ENCODE measurements at regions not wholly inside any gene's neighbourhood (a gene's known extent, or its start where the extent isn't known, plus 50 kb on each side); places are given as distances from the start of the nearest gene placed in this dataset.

- Histone ChIP-seq H3K36me3 (ENCODE audit: control insufficient read depth in 2 of 3, insufficient read depth in 3 of 3, low read length in 3 of 3) (no peaks in the 10 kb centered on the region), H3K27me3 (ENCODE audit: control insufficient read depth in 2 of 2, insufficient read depth in 2 of 2, low read length in 2 of 2) (no peaks in the 10 kb centered on the region), H3K9me3 (ENCODE audit: control insufficient read depth in 2 of 3, low read length in 3 of 3) (peaks cover 0 to 9% (median 6%) of the 10 kb centered on the region in 3 experiments), H3K27ac (ENCODE audit: low read depth, low read length) (no peak overlapping the region), H3K4me1 (ENCODE audit: control insufficient read depth in 2 of 2, insufficient read depth in 2 of 2, low read length in 2 of 2) (no peaks in the 10 kb centered on the region), H3K4me3 (ENCODE audit: low read length) (no peak overlapping the region)
- Mint-ChIP-seq H3K27me3 (peaks cover 0 to 13% (median 0%) of the 10 kb centered on the region in 5 donors), H3K4me3 (no peak overlapping the region), H3K36me3 (peaks cover 0 to 10% (median 5%) of the 10 kb centered on the region in 5 donors), H3K27ac (no peak overlapping the region), H3K9me3 (peaks cover 0 to 24% (median 17%) of the 10 kb centered on the region in 11 donors), H3K4me1 (no peaks in the 10 kb centered on the region)
- ChIA-PET POLR2A (no interaction called here), CTCF (no interaction called here)
- DNase-seq = no peak
- intact Hi-C loops (cut with micrococcal nuclease) = no loop called here
- ATAC-seq = no peak
Measured at GRCh38 chr14:61113561-61114225, 132.6 kb downstream of the SLC38A6 start.

DNA sequence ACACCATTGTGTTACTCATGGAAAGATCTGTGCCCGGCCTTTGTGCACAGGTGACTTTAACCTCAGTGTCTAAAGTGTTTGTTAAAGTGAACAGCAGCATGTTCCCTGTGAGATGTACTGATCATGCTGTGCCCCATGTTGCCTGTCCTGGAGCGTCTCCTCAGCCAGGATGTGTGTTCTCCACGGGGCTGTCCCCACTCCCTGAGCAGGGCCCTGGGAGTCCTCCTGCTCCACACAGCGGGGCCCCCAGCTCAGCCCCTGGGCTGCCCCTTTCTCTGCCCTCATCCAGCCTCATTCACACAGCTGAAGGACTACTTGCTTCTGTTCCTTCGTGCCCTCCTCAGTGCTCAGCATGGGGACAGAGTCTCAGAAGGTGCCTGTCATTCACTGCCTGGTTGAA lies 131.5 kb downstream of the SLC38A6 start:
- Histone ChIP-seq H3K4me3 (ENCODE audit: low read length) (no peak overlapping the region), H3K36me3 (ENCODE audit: control insufficient read depth in 2 of 3, insufficient read depth in 3 of 3, low read length in 3 of 3) (no peaks in the 10 kb centered on the region), H3K27me3 (ENCODE audit: control insufficient read depth in 2 of 2, insufficient read depth in 2 of 2, low read length in 2 of 2) (no peaks in the 10 kb centered on the region), H3K4me1 (ENCODE audit: control insufficient read depth in 2 of 2, insufficient read depth in 2 of 2, low read length in 2 of 2) (no peaks in the 10 kb centered on the region), H3K9me3 (ENCODE audit: control insufficient read depth in 2 of 3, low read length in 3 of 3) (peaks cover 0 to 9% (median 6%) of the 10 kb centered on the region in 3 experiments), H3K27ac (ENCODE audit: low read depth, low read length) (no peak overlapping the region)
- H3K4me1 Mint-ChIP-seq = no peaks in the 10 kb centered on the region
- intact Hi-C loops (cut with micrococcal nuclease) = no loop called here
- DNase-seq (no peak), ATAC-seq (no peak)
- ChIA-PET POLR2A (no interaction called here), CTCF (no interaction called here)
- peaks cover 0 to 24% (median 17%) of the 10 kb centered on the region in 11 donors for H3K9me3 Mint-ChIP-seq
- peaks cover 0 to 13% (median 0%) of the 10 kb centered on the region in 5 donors for H3K27me3 Mint-ChIP-seq
- peaks cover 0 to 14% (median 8%) of the 10 kb centered on the region in 5 donors for H3K36me3 Mint-ChIP-seq
- no peak overlapping the region for H3K27ac Mint-ChIP-seq
- H3K4me3 Mint-ChIP-seq = no peak overlapping the region

GRCh38 chr14:61111731-61112130 lies 130.7 kb downstream of the SLC38A6 start:
- ChIA-PET POLR2A (no interaction called here), CTCF (no interaction called here)
- intact Hi-C loops (cut with micrococcal nuclease) = no loop called here
- Mint-ChIP-seq H3K27me3 (peaks cover 0 to 13% (median 0%) of the 10 kb centered on the region in 5 donors), H3K9me3 (peaks cover 0 to 24% (median 17%) of the 10 kb centered on the region in 11 donors), H3K36me3 (peaks cover 0 to 14% (median 8%) of the 10 kb centered on the region in 5 donors), H3K4me1 (no peaks in the 10 kb centered on the region), H3K27ac (no peak overlapping the region), H3K4me3 (no peak overlapping the region)
- ATAC-seq (no peak), DNase-seq (no peak)
- no peaks in the 10 kb centered on the region for H3K27me3 ChIP-seq (ENCODE audit: control insufficient read depth in 2 of 2, insufficient read depth in 2 of 2, low read length in 2 of 2)
- H3K27ac ChIP-seq (ENCODE audit: low read depth, low read length) = no peak overlapping the region
- no peak overlapping the region for H3K4me3 ChIP-seq (ENCODE audit: low read length)
- H3K9me3 ChIP-seq (ENCODE audit: control insufficient read depth in 2 of 3, low read length in 3 of 3) = peaks cover 0 to 9% (median 6%) of the 10 kb centered on the region in 3 experiments
- no peaks in the 10 kb centered on the region for H3K4me1 ChIP-seq (ENCODE audit: control insufficient read depth in 2 of 2, insufficient read depth in 2 of 2, low read length in 2 of 2)
- no peaks in the 10 kb centered on the region for H3K36me3 ChIP-seq (ENCODE audit: control insufficient read depth in 2 of 3, insufficient read depth in 3 of 3, low read length in 3 of 3)

GRCh38 chr14:61111209-61111665 lies 130.2 kb downstream of the SLC38A6 start:
- intact Hi-C loops (cut with micrococcal nuclease) = no loop called here
- POLR2A ChIA-PET = no interaction called here
- no peak overlapping the region for H3K27ac Mint-ChIP-seq

GRCh38 chr14:61110316-61111082 lies 129.5 kb downstream of the SLC38A6 start:
- intact Hi-C loops (cut with micrococcal nuclease) = no loop called here
- Histone ChIP-seq H3K27me3 (ENCODE audit: control insufficient read depth in 2 of 2, insufficient read depth in 2 of 2, low read length in 2 of 2) (no peaks in the 10 kb centered on the region), H3K4me3 (ENCODE audit: low read length) (no peak overlapping the region), H3K9me3 (ENCODE audit: control insufficient read depth in 2 of 3, low read length in 3 of 3) (peaks cover 0 to 9% (median 6%) of the 10 kb centered on the region in 3 experiments), H3K4me1 (ENCODE audit: control insufficient read depth in 2 of 2, insufficient read depth in 2 of 2, low read length in 2 of 2) (no peaks in the 10 kb centered on the region), H3K27ac (ENCODE audit: low read depth, low read length) (no peak overlapping the region), H3K36me3 (ENCODE audit: control insufficient read depth in 2 of 3, insufficient read depth in 3 of 3, low read length in 3 of 3) (no peaks in the 10 kb centered on the region)
- Mint-ChIP-seq H3K4me3 (no peak overlapping the region), H3K27me3 (peaks cover 0 to 13% (median 0%) of the 10 kb centered on the region in 5 donors), H3K9me3 (peaks cover 0 to 23% (median 16%) of the 10 kb centered on the region in 11 donors), H3K36me3 (peaks cover 0 to 14% (median 8%) of the 10 kb centered on the region in 5 donors), H3K27ac (peak overlapping the region in 1 of 9 donors; percentile 17), H3K4me1 (peaks cover 0 to 2% (median 0%) of the 10 kb centered on the region in 7 donors)
- DNase-seq (no peak), ATAC-seq (no peak)
- POLR2A ChIA-PET = no interaction called here
- CTCF ChIA-PET = no interaction called here

More at GRCh38 chr14:61111209-61111665, 130.2 kb downstream of the SLC38A6 start:
- no peak for ATAC-seq
- Mint-ChIP-seq H3K4me1 (no peaks in the 10 kb centered on the region), H3K36me3 (peaks cover 0 to 14% (median 8%) of the 10 kb centered on the region in 5 donors), H3K4me3 (no peak overlapping the region), H3K9me3 (peaks cover 0 to 23% (median 17%) of the 10 kb centered on the region in 11 donors), H3K27me3 (peaks cover 0 to 13% (median 0%) of the 10 kb centered on the region in 5 donors)
- no peaks in the 10 kb centered on the region for H3K36me3 ChIP-seq (ENCODE audit: control insufficient read depth in 2 of 3, insufficient read depth in 3 of 3, low read length in 3 of 3)
- no peak overlapping the region for H3K27ac ChIP-seq (ENCODE audit: low read depth, low read length)
- no peak for DNase-seq
- H3K27me3 ChIP-seq (ENCODE audit: control insufficient read depth in 2 of 2, insufficient read depth in 2 of 2, low read length in 2 of 2) = no peaks in the 10 kb centered on the region
- H3K4me3 ChIP-seq (ENCODE audit: low read length) = no peak overlapping the region
- CTCF ChIA-PET = no interaction called here
- peaks cover 0 to 9% (median 6%) of the 10 kb centered on the region in 3 experiments for H3K9me3 ChIP-seq (ENCODE audit: control insufficient read depth in 2 of 3, low read length in 3 of 3)
- H3K4me1 ChIP-seq (ENCODE audit: control insufficient read depth in 2 of 2, insufficient read depth in 2 of 2, low read length in 2 of 2) = no peaks in the 10 kb centered on the region

DNA sequence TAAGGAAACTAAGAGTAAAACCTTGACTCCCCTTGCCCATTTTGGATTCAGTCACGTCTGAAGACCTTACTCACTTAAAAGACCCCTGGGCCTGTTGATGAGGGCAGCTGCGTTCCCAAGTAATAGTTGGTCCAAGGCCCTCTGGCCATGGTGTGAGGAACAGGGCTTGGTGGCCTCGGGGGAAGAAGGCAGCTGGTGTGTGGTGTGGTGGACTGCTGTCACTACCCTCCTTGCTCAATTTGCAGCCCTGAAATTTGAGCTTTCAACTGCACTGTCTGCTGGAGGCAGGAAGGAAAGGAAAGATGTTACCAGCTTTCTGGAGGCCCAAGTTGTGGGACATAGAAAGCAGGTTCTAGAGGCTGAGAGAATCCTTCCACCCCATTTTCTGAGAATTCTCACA lies 128.2 kb downstream of the SLC38A6 start:
- Histone ChIP-seq H3K36me3 (ENCODE audit: control insufficient read depth in 2 of 3, insufficient read depth in 3 of 3, low read length in 3 of 3) (no peaks in the 10 kb centered on the region), H3K4me3 (ENCODE audit: low read length) (no peak overlapping the region), H3K27me3 (ENCODE audit: control insufficient read depth in 2 of 2, insufficient read depth in 2 of 2, low read length in 2 of 2) (no peaks in the 10 kb centered on the region), H3K27ac (ENCODE audit: low read depth, low read length) (no peak overlapping the region), H3K9me3 (ENCODE audit: control insufficient read depth in 2 of 3, low read length in 3 of 3) (peaks cover 0 to 8% (median 4%) of the 10 kb centered on the region in 3 experiments), H3K4me1 (ENCODE audit: control insufficient read depth in 2 of 2, insufficient read depth in 2 of 2, low read length in 2 of 2) (no peaks in the 10 kb centered on the region)
- Mint-ChIP-seq H3K4me1 (peaks cover 0 to 2% (median 0%) of the 10 kb centered on the region in 7 donors), H3K27me3 (peaks cover 0 to 13% (median 0%) of the 10 kb centered on the region in 5 donors), H3K4me3 (no peak overlapping the region), H3K36me3 (peaks cover 0 to 19% (median 13%) of the 10 kb centered on the region in 5 donors), H3K27ac (no peak overlapping the region), H3K9me3 (peaks cover 0 to 15% (median 9%) of the 10 kb centered on the region in 11 donors)
- ChIA-PET POLR2A (no interaction called here), CTCF (no interaction called here)
- DNase-seq = no peak
- ATAC-seq = no peak
- intact Hi-C loops (cut with micrococcal nuclease) = no loop called here
